ENCODE measurements at regions not wholly inside any gene's neighbourhood (a gene's known extent, or its start where the extent isn't known, plus 50 kb on each side); places are given as distances from the start of the nearest gene placed in this dataset.
"Not testable (repeated sequence)": the region's sequence is repeated elsewhere in the genome, so short reads cannot be mapped to it uniquely, and the experiment has no call there.

GRCh38 chr5:25094219-25094618, 449.4 kb upstream of the CDH10 start:
- no peak for TF ChIP-seq CTCF (IDR thresholded peaks at IDR 0.05; ENCODE audit: insufficient read depth, low read depth, low read length, missing control alignments)
- no peak overlapping the region for H3K4me3 ChIP-seq (ENCODE audit: low read length)
- no peak for DNase-seq (ENCODE audit: low read depth)

- DNase-seq (ENCODE audit: low read depth) = peak; percentile 4
- H3K4me3 ChIP-seq (ENCODE audit: low read length) = no peak overlapping the region
- no peak for TF ChIP-seq CTCF (IDR thresholded peaks at IDR 0.05; ENCODE audit: insufficient read depth, low read depth, low read length, missing control alignments)
Observed at GRCh38 chr5:25091921-25092320, 447.1 kb upstream of the CDH10 start.

DNA sequence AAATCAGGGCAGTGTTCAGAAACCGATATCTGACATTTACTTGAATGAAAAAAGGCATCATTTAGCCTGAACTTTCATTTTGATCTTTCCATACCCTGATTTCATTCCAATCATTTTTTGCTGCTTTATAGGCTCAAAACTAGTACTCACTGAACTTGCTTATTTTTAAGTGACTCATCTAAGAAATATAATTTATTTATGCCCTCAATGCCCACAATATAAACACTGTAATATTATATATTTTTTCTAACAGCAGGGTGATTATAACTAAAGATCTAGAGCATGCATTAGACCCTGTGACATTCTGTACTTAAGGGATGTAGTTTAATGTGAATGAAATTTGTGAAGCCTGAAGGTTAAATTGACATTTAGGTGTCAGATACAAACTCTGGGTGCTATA, 446.1 kb upstream of the CDH10 start:
- H3K4me3 ChIP-seq (ENCODE audit: low read length) = no peak overlapping the region
- no peak for DNase-seq (ENCODE audit: low read depth)
- TF ChIP-seq CTCF (IDR thresholded peaks at IDR 0.05; ENCODE audit: insufficient read depth, low read depth, low read length, missing control alignments) = no peak

- H3K4me3 ChIP-seq (ENCODE audit: low read length) = no peak overlapping the region
- TF ChIP-seq CTCF (IDR thresholded peaks at IDR 0.05; ENCODE audit: insufficient read depth, low read depth, low read length, missing control alignments) = no peak
- DNase-seq (ENCODE audit: low read depth) = no peak
Observed at GRCh38 chr5:25090275-25090674, 445.5 kb upstream of the CDH10 start.

DNA sequence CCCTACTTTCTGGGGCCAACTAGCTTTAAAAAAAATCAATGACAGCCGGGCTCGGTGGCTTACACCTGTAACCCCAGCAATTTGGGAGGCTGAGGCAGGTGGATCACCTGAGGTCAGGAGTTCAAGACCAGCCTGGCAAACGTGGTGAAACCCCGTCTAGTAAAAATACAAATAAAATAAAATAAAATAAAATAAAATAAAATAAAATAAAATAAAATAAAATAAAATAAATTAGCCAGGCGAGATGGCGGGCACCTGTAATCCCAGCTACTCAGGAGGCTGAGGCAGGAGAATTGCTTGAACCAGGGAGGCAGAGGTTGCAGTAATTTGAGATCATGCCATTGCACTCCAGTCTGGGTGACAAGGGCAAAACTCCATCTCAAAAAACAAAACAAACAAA, 443.9 kb upstream of the CDH10 start:
- not testable (repeated sequence) for H3K4me3 ChIP-seq (ENCODE audit: low read length); DNase-seq (ENCODE audit: low read depth)

GRCh38 chr5:25083261-25083660, 438.5 kb upstream of the CDH10 start:
- not testable (repeated sequence) for DNase-seq (ENCODE audit: low read depth); H3K4me3 ChIP-seq (ENCODE audit: low read length)

GRCh38 chr5:25066239-25066638, 421.5 kb upstream of the CDH10 start:
- no peak overlapping the region for H3K4me3 ChIP-seq (ENCODE audit: low read length)
- TF ChIP-seq CTCF (IDR thresholded peaks at IDR 0.05; ENCODE audit: insufficient read depth, low read depth, low read length, missing control alignments) = no peak
- DNase-seq (ENCODE audit: low read depth) = no peak

DNA sequence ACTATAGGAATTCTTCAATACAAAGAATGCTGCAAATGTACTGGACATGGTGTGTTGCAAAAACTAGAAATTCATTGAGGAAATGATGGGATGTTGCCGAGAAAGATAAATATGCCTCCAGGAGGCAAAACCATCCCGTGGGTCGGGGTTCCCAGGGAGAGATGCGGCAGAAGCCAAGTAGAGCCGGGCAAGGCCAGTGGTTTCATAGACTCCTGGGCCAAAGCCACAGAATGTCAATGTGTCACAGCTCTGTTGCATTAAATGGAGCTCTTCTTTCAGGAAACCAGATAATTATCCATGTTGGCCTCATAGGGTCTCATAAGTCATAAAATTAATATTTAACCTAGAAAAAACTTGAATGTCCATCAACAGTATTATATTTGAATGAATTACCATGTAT, 419.5 kb upstream of the CDH10 start:
- DNase-seq (ENCODE audit: low read depth) = no peak
- no peak for TF ChIP-seq CTCF (IDR thresholded peaks at IDR 0.05; ENCODE audit: insufficient read depth, low read depth, low read length, missing control alignments)
- no peak overlapping the region for H3K4me3 ChIP-seq (ENCODE audit: low read length)
